ENCODE measurements at regions not wholly inside any gene's neighbourhood (a gene's known extent, or its start where the extent isn't known, plus 50 kb on each side); places are given as distances from the start of the nearest gene placed in this dataset.
"Not testable (repeated sequence)": the region's sequence is repeated elsewhere in the genome, so short reads cannot be mapped to it uniquely, and the experiment has no call there.

- DNase-seq = no peak
Measured at GRCh38 chr4:141346144-141346543, 125.4 kb downstream of the ZNF330 start.

GRCh38 chr4:141347684-141348083, 127.0 kb downstream of the ZNF330 start:
- no peak for DNase-seq

- no peak for DNase-seq
Measured at GRCh38 chr4:141348125-141348524, 127.4 kb downstream of the ZNF330 start.

GRCh38 chr4:141348573-141348972, 127.9 kb downstream of the ZNF330 start:
- no peak for DNase-seq

- DNase-seq = no peak
Measured at GRCh38 chr4:141349236-141349635, 128.5 kb downstream of the ZNF330 start.

- no peak for DNase-seq
Measured at GRCh38 chr4:141350122-141350905, 129.6 kb downstream of the ZNF330 start.

GRCh38 chr4:141352331-141352730, 131.6 kb downstream of the ZNF330 start:
- DNase-seq = no peak

GRCh38 chr4:141352909-141353525, 132.3 kb downstream of the ZNF330 start:
- no peak for DNase-seq

- DNase-seq = no peak
Measured at GRCh38 chr4:141356321-141356962, 135.7 kb downstream of the ZNF330 start.

- no peak for DNase-seq
Measured at GRCh38 chr4:141356963-141357335, 136.3 kb downstream of the ZNF330 start.

GRCh38 chr4:141368241-141368640, 147.5 kb downstream of the ZNF330 start:
- DNase-seq = not testable (repeated sequence)

GRCh38 chr4:141371206-141371605, 150.5 kb downstream of the ZNF330 start:
- DNase-seq = no peak

GRCh38 chr4:141375855-141376254, 155.2 kb downstream of the ZNF330 start:
- DNase-seq = no peak

GRCh38 chr4:141376769-141377168, 156.1 kb downstream of the ZNF330 start:
- no peak for DNase-seq

- DNase-seq = no peak
Measured at GRCh38 chr4:141387299-141387698, 166.6 kb downstream of the ZNF330 start.

- no peak for DNase-seq
Measured at GRCh38 chr4:141388481-141388880, 167.8 kb downstream of the ZNF330 start.

- DNase-seq = no peak
Measured at GRCh38 chr4:141389649-141390048, 169.0 kb downstream of the ZNF330 start.

- no peak for DNase-seq
Measured at GRCh38 chr4:141390571-141390970, 169.9 kb downstream of the ZNF330 start.

- DNase-seq = no peak
Measured at GRCh38 chr4:141391293-141391692, 170.6 kb downstream of the ZNF330 start.

- no peak for DNase-seq
Measured at GRCh38 chr4:141391771-141392170, 171.1 kb downstream of the ZNF330 start.

- DNase-seq = no peak
Measured at GRCh38 chr4:141395246-141395830, 174.6 kb downstream of the ZNF330 start.

GRCh38 chr4:141395919-141396318, 175.2 kb downstream of the ZNF330 start:
- no peak for DNase-seq

- DNase-seq = no peak
Measured at GRCh38 chr4:141402712-141403111, 182.0 kb downstream of the ZNF330 start.

- DNase-seq = no peak
Measured at GRCh38 chr4:141403782-141404181, 183.1 kb downstream of the ZNF330 start.

Data from activated CD8-positive, alpha-beta memory T cell treated with anti-CD3 and anti-CD28 coated beads for 24 hours (primary cell).